ENCODE measurements at regions not wholly inside any gene's neighbourhood (a gene's known extent, or its start where the extent isn't known, plus 50 kb on each side); places are given as distances from the start of the nearest gene placed in this dataset.

GRCh38 chr2:19785447-19785846, 116.3 kb downstream of the TTC32 start:
- no peak for FAIRE-seq

GRCh38 chr2:19784456-19784855, 117.3 kb downstream of the TTC32 start:
- no peak for FAIRE-seq

More at GRCh38 chr2:19785447-19785846, 116.3 kb downstream of the TTC32 start:
- DNase-seq (ENCODE audit: low spot score): no peak

GRCh38 chr2:19783935-19784334, 117.8 kb downstream of the TTC32 start:
- FAIRE-seq: no peak

More at GRCh38 chr2:19784456-19784855, 117.3 kb downstream of the TTC32 start:
- no peak for DNase-seq (ENCODE audit: low spot score)

GRCh38 chr2:19776941-19777514, 124.8 kb downstream of the TTC32 start:
- FAIRE-seq (no peak), DNase-seq (ENCODE audit: low spot score) (no peak)

More at GRCh38 chr2:19783935-19784334, 117.8 kb downstream of the TTC32 start:
- DNase-seq (ENCODE audit: low spot score): no peak

GRCh38 chr2:19775838-19776237, 125.9 kb downstream of the TTC32 start:
- DNase-seq (ENCODE audit: low spot score): no peak
- FAIRE-seq: no peak

GRCh38 chr2:19775315-19775714, 126.5 kb downstream of the TTC32 start:
- DNase-seq (ENCODE audit: low spot score) (no peak), FAIRE-seq (no peak)

GRCh38 chr2:19774805-19775176, 127.0 kb downstream of the TTC32 start:
- no peak for DNase-seq (ENCODE audit: low spot score)
- FAIRE-seq: no peak

GRCh38 chr2:19772981-19773380, 128.8 kb downstream of the TTC32 start:
- FAIRE-seq (no peak), DNase-seq (ENCODE audit: low spot score) (no peak)

- DNase-seq (ENCODE audit: low spot score) (peak; percentile 27), FAIRE-seq (peak; percentile 53)
Measured at GRCh38 chr2:19769513-19769912, 132.3 kb downstream of the TTC32 start.

GRCh38 chr2:19767899-19768298, 133.9 kb downstream of the TTC32 start:
- DNase-seq (ENCODE audit: low spot score) (no peak), FAIRE-seq (no peak)

GRCh38 chr2:19764998-19765397, 136.8 kb downstream of the TTC32 start:
- DNase-seq (ENCODE audit: low spot score): no peak
- FAIRE-seq: no peak

GRCh38 chr2:19763731-19764130, 138.1 kb downstream of the TTC32 start:
- FAIRE-seq: no peak
- DNase-seq (ENCODE audit: low spot score): no peak

GRCh38 chr2:19762959-19763605, 138.7 kb downstream of the TTC32 start:
- no peak for DNase-seq (ENCODE audit: low spot score)
- no peak for FAIRE-seq

- FAIRE-seq: no peak
- no peak for DNase-seq (ENCODE audit: low spot score)
Measured at GRCh38 chr2:19762142-19762541, 139.6 kb downstream of the TTC32 start.

- DNase-seq (ENCODE audit: low spot score) (no peak), FAIRE-seq (no peak)
Measured at GRCh38 chr2:19759880-19760279, 141.9 kb downstream of the TTC32 start.

- FAIRE-seq (no peak), DNase-seq (ENCODE audit: low spot score) (no peak)
Measured at GRCh38 chr2:19758658-19759057, 143.1 kb downstream of the TTC32 start.

- FAIRE-seq (no peak), DNase-seq (ENCODE audit: low spot score) (no peak)
Measured at GRCh38 chr2:19757586-19757985, 144.2 kb downstream of the TTC32 start.

- DNase-seq (ENCODE audit: low spot score) (no peak), FAIRE-seq (no peak)
Measured at GRCh38 chr2:19754907-19755306, 146.9 kb downstream of the TTC32 start.

- DNase-seq (ENCODE audit: low spot score) (no peak), FAIRE-seq (no peak)
Measured at GRCh38 chr2:19753818-19754217, 148.0 kb downstream of the TTC32 start.

GRCh38 chr2:19753314-19753713, 148.5 kb downstream of the TTC32 start:
- FAIRE-seq (no peak), DNase-seq (ENCODE audit: low spot score) (no peak)

GRCh38 chr2:19752500-19752899, 149.3 kb downstream of the TTC32 start:
- DNase-seq (ENCODE audit: low spot score) (no peak), FAIRE-seq (no peak)

GRCh38 chr2:19751631-19752030, 150.2 kb downstream of the TTC32 start:
- no peak for FAIRE-seq
- DNase-seq (ENCODE audit: low spot score): no peak

GRCh38 chr2:19750136-19750535, 151.6 kb downstream of the TTC32 start:
- no peak for FAIRE-seq
- DNase-seq (ENCODE audit: low spot score): no peak
